ENCODE measurements at regions not wholly inside any gene's neighbourhood (a gene's known extent, or its start where the extent isn't known, plus 50 kb on each side); places are given as distances from the start of the nearest gene placed in this dataset.

DNA sequence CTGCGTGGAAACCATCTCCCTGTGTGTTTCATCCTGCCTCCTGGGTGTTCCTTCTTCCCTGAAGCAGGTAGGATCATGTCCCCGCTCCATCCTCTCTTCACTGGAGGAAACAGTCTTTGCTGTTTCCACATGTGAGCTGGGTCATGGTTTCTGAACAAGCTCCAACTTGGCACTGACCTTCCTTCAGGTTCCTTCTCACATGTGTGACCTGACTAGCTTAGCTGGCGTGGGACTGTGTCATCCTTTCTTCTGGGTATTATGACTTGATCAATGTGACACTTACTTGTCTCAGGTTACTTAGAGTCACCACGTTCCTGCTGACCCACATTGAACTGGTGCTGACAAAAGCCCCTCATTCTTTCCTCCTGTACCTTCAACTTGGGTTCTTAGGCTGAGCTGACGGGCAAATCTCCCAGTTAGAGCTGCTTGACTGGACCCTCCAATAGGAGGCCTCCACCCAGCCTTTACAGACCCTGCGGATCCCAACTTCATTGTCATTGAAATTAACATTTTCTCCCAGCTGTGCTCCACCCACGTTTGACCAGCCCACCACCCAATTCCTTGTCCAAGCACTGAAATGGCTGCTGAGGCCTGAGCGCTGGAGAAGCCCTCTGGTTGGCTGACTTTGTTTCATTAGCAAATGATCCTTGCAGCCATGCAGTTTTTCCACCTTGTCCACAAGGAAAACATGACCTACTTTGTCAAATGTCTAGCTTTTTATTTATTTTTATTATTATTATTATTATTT, 128.1 kb downstream of the DDX1 start:
- TF ChIP-seq, protein P1, sequence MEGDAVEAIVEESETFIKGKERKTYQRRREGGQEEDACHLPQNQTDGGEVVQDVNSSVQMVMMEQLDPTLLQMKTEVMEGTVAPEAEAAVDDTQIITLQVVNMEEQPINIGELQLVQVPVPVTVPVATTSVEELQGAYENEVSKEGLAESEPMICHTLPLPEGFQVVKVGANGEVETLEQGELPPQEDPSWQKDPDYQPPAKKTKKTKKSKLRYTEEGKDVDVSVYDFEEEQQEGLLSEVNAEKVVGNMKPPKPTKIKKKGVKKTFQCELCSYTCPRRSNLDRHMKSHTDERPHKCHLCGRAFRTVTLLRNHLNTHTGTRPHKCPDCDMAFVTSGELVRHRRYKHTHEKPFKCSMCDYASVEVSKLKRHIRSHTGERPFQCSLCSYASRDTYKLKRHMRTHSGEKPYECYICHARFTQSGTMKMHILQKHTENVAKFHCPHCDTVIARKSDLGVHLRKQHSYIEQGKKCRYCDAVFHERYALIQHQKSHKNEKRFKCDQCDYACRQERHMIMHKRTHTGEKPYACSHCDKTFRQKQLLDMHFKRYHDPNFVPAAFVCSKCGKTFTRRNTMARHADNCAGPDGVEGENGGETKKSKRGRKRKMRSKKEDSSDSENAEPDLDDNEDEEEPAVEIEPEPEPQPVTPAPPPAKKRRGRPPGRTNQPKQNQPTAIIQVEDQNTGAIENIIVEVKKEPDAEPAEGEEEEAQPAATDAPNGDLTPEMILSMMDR (IDR thresholded peaks at IDR 0.05; ENCODE audit: insufficient read depth, low read depth, low read length): no peak
- no peak for TF ChIP-seq EZH2 (IDR thresholded peaks at IDR 0.05; ENCODE audit: insufficient read depth, low read length)

Data from astrocyte (in vitro differentiated cells and primary cell).